ENCODE measurements at regions not wholly inside any gene's neighbourhood (a gene's known extent, or its start where the extent isn't known, plus 50 kb on each side); places are given as distances from the start of the nearest gene placed in this dataset.

DNA sequence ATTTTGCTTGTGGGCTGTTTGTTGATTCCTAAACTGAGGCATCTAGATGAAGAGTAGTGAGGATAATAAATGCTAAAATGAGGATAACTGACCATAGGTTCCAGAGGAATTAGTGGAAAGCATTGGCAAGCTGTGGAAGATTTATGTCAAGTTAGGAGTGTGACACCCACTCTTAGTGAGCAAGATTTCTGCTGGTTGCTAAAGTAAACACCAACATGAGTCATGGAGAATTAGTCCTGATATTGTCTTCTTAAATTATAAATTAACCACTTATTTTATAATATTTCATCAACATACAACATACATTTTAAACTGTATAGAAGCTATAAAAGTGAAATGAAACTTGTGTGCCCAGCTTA, 328.2 kb downstream of the RPL10L start:
- H3K36me3 ChIP-seq (ENCODE audit: insufficient read depth, low read length) = no peaks in the 10 kb centered on the region
- no peak overlapping the region for H3K4me2 ChIP-seq (ENCODE audit: low read length)
- ChIA-PET CTCF (ENCODE audit: unreplicated experiment) (no interaction called here), POLR2A (no interaction called here)
- H4K20me1 ChIP-seq (ENCODE audit: insufficient read depth, low read length) = no peaks in the 10 kb centered on the region
- no peak overlapping the region for H3K27ac ChIP-seq (ENCODE audit: low read depth, low read length, poor library complexity, severe bottlenecking)
- intact Hi-C loops (cut with micrococcal nuclease; ENCODE audit: unreplicated experiment) = no loop called here
- BruUV-seq (replicated peaks) = no TSS peak
- no peak for TF ChIP-seq EZH2phosphoT487 (IDR thresholded peaks at IDR 0.05; ENCODE audit: borderline replicate concordance, low read depth, low read length)
- TF ChIP-seq, protein P1, sequence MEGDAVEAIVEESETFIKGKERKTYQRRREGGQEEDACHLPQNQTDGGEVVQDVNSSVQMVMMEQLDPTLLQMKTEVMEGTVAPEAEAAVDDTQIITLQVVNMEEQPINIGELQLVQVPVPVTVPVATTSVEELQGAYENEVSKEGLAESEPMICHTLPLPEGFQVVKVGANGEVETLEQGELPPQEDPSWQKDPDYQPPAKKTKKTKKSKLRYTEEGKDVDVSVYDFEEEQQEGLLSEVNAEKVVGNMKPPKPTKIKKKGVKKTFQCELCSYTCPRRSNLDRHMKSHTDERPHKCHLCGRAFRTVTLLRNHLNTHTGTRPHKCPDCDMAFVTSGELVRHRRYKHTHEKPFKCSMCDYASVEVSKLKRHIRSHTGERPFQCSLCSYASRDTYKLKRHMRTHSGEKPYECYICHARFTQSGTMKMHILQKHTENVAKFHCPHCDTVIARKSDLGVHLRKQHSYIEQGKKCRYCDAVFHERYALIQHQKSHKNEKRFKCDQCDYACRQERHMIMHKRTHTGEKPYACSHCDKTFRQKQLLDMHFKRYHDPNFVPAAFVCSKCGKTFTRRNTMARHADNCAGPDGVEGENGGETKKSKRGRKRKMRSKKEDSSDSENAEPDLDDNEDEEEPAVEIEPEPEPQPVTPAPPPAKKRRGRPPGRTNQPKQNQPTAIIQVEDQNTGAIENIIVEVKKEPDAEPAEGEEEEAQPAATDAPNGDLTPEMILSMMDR (conservative IDR thresholded peaks at IDR 0.05; ENCODE audit: low read length) = no peak
- no peaks in the 10 kb centered on the region for H3K4me1 ChIP-seq (ENCODE audit: insufficient read depth, low read length, poor library complexity, severe bottlenecking)
- no peak for DNase-seq (ENCODE audit: low spot score)
- no peak overlapping the region for H2AFZ ChIP-seq (ENCODE audit: low read length)
- H3K9me3 ChIP-seq (ENCODE audit: low read length) = no peaks in the 10 kb centered on the region
- H3K4me3 ChIP-seq (ENCODE audit: low read depth, low read length, poor library complexity, severe bottlenecking) = no peak overlapping the region
- H3K79me2 ChIP-seq (ENCODE audit: insufficient read depth, low read depth, low read length) = no peaks in the 10 kb centered on the region
- H3K9me2 ChIP-seq (ENCODE audit: insufficient read depth, low read length) = no peaks in the 10 kb centered on the region

GRCh38 chr14:46322730-46323403, 328.7 kb downstream of the RPL10L start:
- intact Hi-C loops (cut with micrococcal nuclease; ENCODE audit: unreplicated experiment) = no loop called here
- no peak for TF ChIP-seq EZH2phosphoT487 (IDR thresholded peaks at IDR 0.05; ENCODE audit: borderline replicate concordance, low read depth, low read length)
- TF ChIP-seq, protein P1 (conservative IDR thresholded peaks at IDR 0.05; ENCODE audit: low read length) = no peak
- no peak overlapping the region for H3K4me3 ChIP-seq (ENCODE audit: low read depth, low read length, poor library complexity, severe bottlenecking)
- H3K4me2 ChIP-seq (ENCODE audit: low read length) = no peak overlapping the region
- H3K4me1 ChIP-seq (ENCODE audit: insufficient read depth, low read length, poor library complexity, severe bottlenecking) = no peaks in the 10 kb centered on the region
- H3K9me2 ChIP-seq (ENCODE audit: insufficient read depth, low read length) = no peaks in the 10 kb centered on the region
- no peak for DNase-seq (ENCODE audit: low spot score)
- no peaks in the 10 kb centered on the region for H4K20me1 ChIP-seq (ENCODE audit: insufficient read depth, low read length)
- CTCF ChIA-PET (ENCODE audit: unreplicated experiment) = no interaction called here
- no peak overlapping the region for H3K27ac ChIP-seq (ENCODE audit: low read depth, low read length, poor library complexity, severe bottlenecking)
- H2AFZ ChIP-seq (ENCODE audit: low read length) = no peak overlapping the region
- H3K9me3 ChIP-seq (ENCODE audit: low read length) = no peaks in the 10 kb centered on the region
- POLR2A ChIA-PET = interaction anchor here (0.5 kb wide), 1 partner anchor 796 kb away, joined by 3 read pairs; no protein-coding TSS in a partner anchor
- H3K36me3 ChIP-seq (ENCODE audit: insufficient read depth, low read length) = no peaks in the 10 kb centered on the region
- no TSS peak for BruUV-seq (replicated peaks)
- no peaks in the 10 kb centered on the region for H3K79me2 ChIP-seq (ENCODE audit: insufficient read depth, low read depth, low read length)

DNA sequence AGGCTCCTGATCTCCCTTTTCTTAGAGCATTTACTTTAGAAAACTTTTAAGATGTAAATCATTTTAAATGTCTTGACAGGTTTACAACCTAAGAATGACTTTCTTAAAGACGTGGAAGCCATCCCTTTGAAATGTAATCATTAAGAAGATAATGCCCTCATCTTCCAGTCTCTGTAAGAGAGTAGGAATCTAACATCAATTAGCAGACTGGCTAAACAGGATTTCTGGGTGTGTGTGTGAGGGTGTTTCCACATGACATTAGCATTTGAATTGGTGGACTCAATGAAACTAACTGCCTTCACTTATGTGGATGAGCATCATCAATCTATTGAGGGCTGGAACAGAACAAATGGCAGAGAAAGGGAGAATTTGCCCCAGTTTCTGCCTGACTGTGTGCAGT, 329.5 kb downstream of the RPL10L start:
- TF ChIP-seq, protein P1 (conservative IDR thresholded peaks at IDR 0.05; ENCODE audit: low read length) = no peak
- no peak for TF ChIP-seq EZH2phosphoT487 (IDR thresholded peaks at IDR 0.05; ENCODE audit: borderline replicate concordance, low read depth, low read length)
- H3K4me1 ChIP-seq (ENCODE audit: insufficient read depth, low read length, poor library complexity, severe bottlenecking) = no peaks in the 10 kb centered on the region
- H3K36me3 ChIP-seq (ENCODE audit: insufficient read depth, low read length) = no peaks in the 10 kb centered on the region
- ChIA-PET POLR2A (no interaction called here), CTCF (ENCODE audit: unreplicated experiment) (no interaction called here)
- no peaks in the 10 kb centered on the region for H3K79me2 ChIP-seq (ENCODE audit: insufficient read depth, low read depth, low read length)
- H2AFZ ChIP-seq (ENCODE audit: low read length) = no peak overlapping the region
- H3K9me3 ChIP-seq (ENCODE audit: low read length) = no peaks in the 10 kb centered on the region
- DNase-seq (ENCODE audit: low spot score) = no peak
- intact Hi-C loops (cut with micrococcal nuclease; ENCODE audit: unreplicated experiment) = no loop called here
- H3K27ac ChIP-seq (ENCODE audit: low read depth, low read length, poor library complexity, severe bottlenecking) = no peak overlapping the region
- H3K4me3 ChIP-seq (ENCODE audit: low read depth, low read length, poor library complexity, severe bottlenecking) = no peak overlapping the region
- no peaks in the 10 kb centered on the region for H4K20me1 ChIP-seq (ENCODE audit: insufficient read depth, low read length)
- no TSS peak for BruUV-seq (replicated peaks)
- no peaks in the 10 kb centered on the region for H3K9me2 ChIP-seq (ENCODE audit: insufficient read depth, low read length)
- no peak overlapping the region for H3K4me2 ChIP-seq (ENCODE audit: low read length)
